HK-2 (cell line): ENCODE measurements at regions not wholly inside any gene's neighbourhood (a gene's known extent, or its start where the extent isn't known, plus 50 kb on each side); places are given as distances from the start of the nearest gene placed in this dataset.
"Not testable (repeated sequence)": the region's sequence is repeated elsewhere in the genome, so short reads cannot be mapped to it uniquely, and the experiment has no call there.

Source experiments
- DNase-seq: peaks from one replicate; pipeline ENCODE4 v3.0.0-alpha.2; 2018; ENCODE audit not compliant: unreplicated experiment

- DNase-seq = no peak
Observed at GRCh38 chr11:106565326-106565725, 452.9 kb downstream of the GUCY1A2 start.

GRCh38 chr11:106568632-106569031, 449.6 kb downstream of the GUCY1A2 start:
- DNase-seq = no peak

DNA sequence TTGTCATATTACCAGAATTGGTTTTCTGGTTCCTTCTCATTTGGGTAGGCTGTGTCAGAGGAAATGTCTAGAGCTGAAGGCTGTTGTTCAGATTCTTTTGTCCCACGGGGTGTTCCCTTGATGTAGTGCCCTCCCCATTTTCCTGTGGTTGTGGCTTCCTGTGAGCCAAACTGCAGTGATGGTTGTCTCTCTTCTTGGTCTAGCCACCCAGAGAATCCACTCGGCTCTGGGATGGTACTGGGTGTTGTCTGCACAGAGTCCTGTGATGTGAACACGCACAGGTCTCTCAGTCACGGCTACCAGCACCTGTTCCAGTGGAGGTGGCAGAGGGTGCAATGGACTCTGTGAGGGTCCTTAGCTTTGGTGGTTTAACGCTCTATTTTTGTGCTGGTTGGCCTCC, 440.9 kb downstream of the GUCY1A2 start:
- not testable (repeated sequence) for DNase-seq

DNA sequence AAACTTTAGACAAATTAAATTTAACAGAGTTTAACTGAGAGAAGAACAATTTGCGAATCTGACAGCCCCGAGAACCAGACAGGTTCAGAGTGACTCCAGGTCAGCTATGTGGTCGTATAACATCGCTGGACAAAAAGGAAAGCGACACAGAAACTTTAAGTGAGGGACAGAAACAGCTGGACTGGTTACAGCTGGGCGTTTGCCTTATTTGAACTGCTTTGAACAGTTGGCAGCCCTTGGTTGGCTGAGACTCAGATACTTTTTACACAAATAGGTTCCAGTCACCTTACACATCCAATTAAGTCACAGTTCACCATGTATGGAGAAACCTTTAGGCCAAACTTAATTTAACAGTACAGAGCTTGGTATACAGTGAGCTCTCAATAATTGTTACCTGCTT, 436.9 kb downstream of the GUCY1A2 start:
- no peak for DNase-seq

DNA sequence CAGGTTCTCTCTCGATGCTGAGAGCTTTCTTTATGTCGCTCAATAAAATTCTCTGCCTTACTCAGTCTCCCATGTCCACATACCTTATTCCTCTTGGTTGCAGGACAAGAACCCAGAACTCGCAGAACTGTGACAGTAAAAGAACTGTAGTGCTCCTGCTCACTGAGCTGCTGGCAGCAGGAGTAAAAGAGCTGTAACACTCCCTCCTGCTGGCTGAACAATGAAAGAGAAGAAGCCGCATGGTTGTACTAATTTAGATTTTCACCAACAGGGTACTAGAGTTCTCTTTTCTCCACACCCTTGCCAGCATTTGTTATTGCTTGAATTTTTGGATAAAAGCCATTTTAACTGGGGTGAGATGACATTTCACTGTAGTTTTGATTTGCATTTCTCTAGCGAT, 433.2 kb downstream of the GUCY1A2 start:
- no peak for DNase-seq

DNA sequence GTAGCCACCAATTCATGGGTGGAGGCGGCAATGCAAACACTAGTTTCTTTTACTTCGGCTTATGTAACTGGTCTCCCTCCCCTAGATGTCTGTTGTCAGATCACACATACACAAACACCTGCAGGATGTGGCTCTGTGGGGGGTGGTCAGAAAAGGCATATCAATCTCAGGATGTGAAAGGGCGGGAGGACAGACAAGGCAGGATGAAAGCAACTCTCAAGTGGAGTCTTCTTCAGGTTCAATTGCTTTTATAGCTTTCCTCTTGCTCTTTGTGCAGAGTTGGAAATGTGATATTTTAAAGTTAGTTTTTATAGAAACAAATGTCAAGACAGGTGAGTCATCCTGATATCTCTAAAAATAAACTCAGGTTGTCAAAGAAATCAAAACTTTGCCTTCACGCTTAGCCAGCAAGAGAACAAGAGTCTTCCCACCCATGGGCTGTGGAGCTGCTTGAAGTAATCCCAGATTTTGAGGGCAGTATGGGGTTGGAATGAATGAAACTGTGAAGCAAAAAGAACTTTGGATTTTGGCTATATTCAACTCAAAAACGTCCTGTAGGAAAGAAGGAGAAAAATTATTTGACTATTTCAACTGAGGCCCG, 423.4 kb downstream of the GUCY1A2 start:
- no peak for DNase-seq

DNA sequence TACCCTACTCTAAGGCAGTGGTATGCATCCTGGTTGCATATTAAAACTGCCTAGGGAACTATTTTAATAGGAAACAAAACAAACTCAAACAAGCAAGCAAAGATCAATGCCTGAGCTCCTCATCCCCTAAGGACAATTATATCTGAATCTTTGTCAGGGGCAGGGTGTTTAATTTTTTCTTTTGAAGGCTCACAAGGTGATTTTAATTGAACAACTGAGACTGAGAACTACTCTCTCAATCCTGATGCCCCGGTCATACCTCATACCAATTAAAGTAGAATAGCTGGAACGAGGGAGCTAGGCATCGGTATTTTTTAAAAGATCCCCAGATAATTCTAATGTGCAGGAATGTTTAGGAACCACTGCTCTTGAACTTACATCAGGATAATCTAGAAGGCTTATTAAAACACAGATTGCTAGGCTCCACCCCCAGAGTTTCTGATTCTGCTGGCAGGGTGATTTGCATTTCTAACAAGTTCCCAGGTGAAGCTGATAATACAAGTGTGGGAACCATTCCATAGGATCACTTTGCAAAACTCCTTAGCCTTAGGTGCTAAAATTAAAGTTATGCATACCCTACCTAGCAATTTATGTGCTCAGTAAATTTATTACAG, 416.5 kb downstream of the GUCY1A2 start:
- DNase-seq = no peak

DNA sequence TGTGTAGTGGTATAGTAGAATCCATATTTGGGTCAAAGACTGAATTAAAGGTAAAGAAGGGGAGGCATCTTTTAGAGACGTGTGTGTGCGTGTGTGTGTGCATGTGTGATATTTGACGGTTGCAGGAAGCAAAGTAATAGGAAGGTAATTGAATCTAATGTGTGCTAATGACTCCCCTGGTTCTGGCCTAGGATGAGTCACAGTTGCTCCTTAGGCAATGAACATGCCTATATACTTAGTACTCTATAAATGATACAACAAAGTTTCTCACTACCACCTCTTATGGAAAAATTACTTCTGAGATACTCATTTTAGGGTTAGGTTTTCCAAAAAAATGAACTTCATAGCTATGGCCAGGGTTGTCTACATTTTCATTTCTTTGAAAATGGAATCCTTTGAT, 409.6 kb downstream of the GUCY1A2 start:
- no peak for DNase-seq

DNA sequence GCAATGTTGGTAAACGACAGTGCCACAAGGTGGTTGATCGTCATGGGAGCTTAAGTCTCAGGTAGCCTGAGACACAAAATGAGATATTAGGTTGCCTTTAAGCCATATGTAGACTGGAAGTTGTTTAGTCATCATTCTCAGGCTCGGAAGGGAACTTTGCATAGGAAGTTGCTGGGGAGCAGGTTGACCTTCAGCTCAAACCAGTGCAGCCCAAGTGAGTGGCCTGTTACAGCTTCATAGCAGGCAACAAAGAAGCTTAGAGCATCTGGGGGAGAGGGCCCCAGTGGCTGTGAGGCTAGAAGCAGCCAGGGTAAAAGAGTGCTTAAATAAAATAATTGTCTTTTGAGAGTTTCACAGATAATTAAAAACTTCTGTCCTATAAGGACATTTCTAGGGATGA, 404.0 kb downstream of the GUCY1A2 start:
- no peak for DNase-seq

DNA sequence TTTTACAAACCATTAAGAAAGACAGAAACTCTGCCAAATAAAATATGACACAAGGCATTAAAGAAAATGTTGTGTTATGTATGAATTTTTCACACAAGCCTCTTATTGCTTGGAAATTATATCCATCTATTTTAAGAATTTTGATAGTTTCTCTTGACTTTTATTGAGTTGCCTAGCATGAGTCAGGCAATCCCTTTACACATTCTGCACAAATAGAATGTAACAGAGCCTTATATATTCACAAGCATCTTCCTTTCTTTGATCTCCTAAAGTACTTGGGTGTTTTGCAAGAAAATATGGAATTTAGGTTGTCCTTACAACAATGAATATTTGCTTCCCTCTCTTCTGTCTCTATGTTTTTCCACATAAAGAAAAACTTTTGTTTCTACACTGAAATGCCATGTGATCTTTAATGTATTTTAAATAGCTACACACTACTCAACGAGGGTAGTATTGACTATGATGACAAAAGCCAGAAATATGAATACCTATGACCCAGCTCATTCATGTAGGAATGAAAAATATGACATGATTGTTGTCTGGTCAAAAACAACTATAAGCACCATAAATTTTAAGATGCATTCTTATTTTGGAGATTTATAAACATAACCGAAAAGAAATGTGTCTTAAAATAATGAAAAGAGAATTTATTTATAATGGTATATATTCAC, 398.8 kb downstream of the GUCY1A2 start:
- no peak for DNase-seq

- DNase-seq = no peak
Observed at GRCh38 chr11:106621484-106621883, 396.8 kb downstream of the GUCY1A2 start.
